ENCODE measurements at regions not wholly inside any gene's neighbourhood (a gene's known extent, or its start where the extent isn't known, plus 50 kb on each side); places are given as distances from the start of the nearest gene placed in this dataset.
"Not testable (repeated sequence)": the region's sequence is repeated elsewhere in the genome, so short reads cannot be mapped to it uniquely, and the experiment has no call there.

DNA sequence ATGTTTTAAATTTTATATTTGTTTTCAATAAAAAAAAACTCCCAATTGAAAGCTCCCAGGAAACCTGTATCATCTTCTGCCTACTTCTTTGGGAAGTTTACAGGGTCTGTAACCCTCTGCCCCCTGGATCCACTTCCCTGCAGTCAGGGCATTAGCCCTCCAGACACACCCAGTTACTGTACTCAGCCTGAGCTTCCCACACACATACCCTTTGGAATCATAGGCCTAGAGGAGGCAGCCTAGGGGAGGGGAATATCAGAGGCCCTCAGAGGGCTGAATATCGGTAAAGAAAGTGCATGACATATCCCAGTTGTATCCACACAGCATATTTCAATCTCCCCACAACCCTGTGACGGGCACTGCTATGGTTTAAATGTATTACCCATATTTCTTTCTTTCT, 56.2 kb upstream of the TFPI start:
- not testable (repeated sequence) for DNase-seq

GRCh38 chr2:187612857-187613256, 58.6 kb upstream of the TFPI start:
- no peak for DNase-seq

DNA sequence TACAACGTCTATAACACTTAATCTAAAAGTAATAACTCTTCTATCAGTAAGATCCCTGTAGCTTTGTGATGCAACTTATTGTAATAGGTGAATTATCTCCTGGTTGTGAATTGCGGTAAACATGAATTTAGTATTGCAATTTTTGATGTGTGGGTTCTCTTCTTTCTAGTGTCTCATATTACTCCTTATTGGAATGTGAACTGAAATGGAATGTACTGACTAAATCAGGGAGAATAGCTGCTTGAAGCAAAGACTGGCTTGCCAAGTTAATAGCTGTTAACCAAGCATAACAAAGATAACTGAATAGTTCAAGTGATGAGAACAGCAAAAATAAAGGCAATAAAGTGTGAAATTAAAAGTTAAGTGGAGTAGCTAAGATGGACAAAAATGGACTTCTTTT, 60.5 kb upstream of the TFPI start:
- no peak for DNase-seq

DNA sequence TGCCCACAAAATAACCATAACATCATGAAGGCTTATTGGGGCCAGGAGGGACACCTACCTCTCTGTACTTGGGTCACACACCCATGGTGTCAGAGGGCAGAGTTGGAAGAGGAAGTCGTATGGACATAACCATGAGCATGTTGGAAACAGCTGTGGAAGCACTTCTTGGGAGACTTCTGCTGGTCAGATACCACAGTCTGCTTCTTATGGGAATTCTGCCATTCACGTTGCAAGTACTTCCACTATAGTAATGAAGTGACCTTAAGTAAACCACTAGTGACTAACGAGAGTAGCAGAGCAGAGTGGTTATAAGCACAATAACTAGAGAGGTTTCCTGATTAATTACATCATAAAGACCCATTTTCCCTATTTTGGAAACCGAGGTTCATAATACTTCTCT, 61.1 kb upstream of the TFPI start:
- DNase-seq, result no peak

DNA sequence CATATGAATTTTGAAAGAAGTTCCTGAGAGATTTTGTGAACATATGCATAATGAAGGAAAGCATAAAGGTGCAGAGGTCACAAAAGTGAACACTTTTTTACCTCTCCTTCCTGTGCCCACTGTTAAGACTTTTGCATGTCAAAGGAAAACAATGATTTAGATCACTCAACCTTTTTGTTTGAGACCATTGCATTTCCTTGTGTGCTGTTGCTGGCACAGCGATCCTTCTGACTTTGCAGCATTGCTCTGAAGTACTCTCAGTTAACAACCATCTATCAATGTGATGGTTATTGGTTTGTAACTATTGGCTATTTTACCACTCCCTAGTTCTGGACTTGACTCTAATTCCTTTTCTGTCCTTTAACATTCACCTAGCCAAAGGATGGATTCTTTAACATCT, 61.7 kb upstream of the TFPI start:
- DNase-seq, result no peak

GRCh38 chr2:187617120-187617519, 62.9 kb upstream of the TFPI start:
- no peak for DNase-seq

- DNase-seq, result no peak
Measured at GRCh38 chr2:187617905-187618304, 63.7 kb upstream of the TFPI start.

DNA sequence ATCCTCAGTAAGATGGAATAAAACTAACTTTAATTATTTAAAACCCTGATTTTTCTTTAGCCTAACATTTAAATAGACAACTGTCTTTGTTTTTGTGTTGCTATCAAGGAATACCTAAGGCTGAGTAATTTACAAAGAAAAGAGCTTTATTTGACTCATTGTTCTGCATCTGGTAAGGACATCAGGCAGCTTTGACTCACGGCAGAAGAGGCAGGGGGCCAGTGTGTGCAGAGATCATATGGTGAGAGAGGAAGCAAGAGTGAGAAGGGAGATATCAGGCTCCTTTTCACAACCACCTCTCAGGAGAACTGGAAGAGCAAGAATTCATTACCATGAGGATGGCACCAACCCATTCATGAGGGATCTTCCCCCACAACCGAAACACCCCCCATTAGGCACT, 64.6 kb upstream of the TFPI start:
- no peak for DNase-seq

DNA sequence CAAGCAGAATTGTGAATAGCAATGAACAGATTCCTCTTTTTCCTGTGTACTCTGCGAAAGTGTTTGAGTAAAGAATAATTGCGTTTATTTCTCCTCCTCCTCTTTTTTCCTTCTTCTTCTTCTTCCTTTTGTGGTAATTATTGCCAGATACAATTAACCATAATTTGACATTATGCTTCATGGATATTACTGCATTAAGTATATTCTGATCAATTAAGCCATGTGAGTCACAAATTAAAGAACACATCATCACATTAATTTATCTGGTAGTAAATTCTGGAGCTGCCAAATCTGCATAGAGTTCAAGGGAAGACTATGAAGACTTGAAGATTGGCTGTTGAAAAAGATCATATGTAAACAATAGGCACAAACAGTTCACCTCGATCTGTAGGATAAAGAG, 72.9 kb upstream of the TFPI start:
- DNase-seq, result no peak

- not testable (repeated sequence) for DNase-seq
Measured at GRCh38 chr2:187636731-187637391, 82.6 kb upstream of the TFPI start.

GRCh38 chr2:187637392-187637740, 83.1 kb upstream of the TFPI start:
- DNase-seq, result not testable (repeated sequence)

GRCh38 chr2:187637771-187638170, 83.5 kb upstream of the TFPI start:
- DNase-seq, result not testable (repeated sequence)

DNA sequence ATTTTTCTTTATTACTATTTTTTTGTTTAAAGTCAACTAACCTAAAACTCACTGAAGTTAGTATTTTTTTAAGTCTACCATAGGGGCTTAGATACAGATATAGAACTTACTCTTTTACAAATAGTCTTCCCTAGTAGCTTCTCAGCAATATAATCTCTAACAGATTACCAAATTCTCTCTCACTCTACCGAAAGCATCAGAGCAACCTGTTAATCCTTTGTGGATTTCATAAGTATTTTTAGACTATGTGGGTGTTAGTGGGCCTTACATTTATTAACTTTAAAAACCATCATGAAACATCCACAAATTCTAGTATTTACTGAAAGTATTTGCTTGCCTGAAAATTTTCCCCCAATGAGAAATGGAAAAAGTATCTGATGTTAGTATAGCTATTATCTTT, 84.6 kb upstream of the TFPI start:
- no peak for DNase-seq

DNA sequence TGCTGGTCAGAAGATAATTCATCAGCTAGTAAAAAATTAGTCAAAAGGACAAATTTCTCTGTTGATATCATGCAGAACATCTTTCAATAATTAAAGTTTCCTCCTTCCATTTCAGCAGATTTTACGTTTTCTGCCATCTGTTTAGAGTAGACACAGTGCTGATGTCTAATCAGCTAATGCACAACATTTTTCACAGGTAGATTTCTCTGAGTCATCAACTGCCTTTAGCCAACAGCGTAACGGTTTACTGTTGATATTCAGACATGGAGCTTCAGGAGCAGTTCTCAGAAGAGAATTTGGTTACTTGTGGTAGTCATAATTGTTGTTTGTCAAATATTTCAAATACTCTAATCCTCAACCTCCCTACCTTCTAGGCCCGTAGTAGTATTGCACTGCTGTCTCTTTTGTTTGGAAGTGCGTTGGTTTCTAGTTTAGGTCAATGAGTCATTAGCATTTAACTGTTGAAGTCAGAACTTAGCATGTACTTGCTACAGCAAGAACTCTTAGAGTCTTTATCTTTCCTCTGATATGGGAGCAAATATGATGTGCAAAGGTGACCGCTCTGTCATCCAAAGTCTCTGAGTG, 86.8 kb upstream of the TFPI start:
- DNase-seq, result no peak

- no peak for DNase-seq
Measured at GRCh38 chr2:187642498-187642897, 88.3 kb upstream of the TFPI start.

DNA sequence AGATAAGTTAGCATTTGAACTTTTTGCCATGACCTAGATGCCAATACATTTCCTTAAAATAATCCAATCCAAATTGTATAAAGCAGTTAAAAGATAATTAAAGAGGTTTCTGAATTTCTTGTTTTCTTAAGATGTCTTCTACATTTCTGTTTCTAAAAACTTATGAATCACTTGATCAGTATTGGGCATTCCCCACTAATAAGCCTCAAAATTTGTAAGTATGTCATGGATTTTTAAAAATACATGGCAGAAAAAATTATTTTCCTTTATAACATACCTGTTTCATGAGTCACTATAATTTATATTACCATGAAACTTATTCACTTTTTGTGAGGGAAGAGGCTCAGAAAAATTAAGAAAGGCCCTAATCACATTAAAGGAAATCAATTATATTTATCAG, 90.3 kb upstream of the TFPI start:
- no peak for DNase-seq

- DNase-seq, result no peak
Measured at GRCh38 chr2:187644981-187645380, 90.7 kb upstream of the TFPI start.

GRCh38 chr2:187646556-187646955, 92.3 kb upstream of the TFPI start:
- DNase-seq, result no peak

DNA sequence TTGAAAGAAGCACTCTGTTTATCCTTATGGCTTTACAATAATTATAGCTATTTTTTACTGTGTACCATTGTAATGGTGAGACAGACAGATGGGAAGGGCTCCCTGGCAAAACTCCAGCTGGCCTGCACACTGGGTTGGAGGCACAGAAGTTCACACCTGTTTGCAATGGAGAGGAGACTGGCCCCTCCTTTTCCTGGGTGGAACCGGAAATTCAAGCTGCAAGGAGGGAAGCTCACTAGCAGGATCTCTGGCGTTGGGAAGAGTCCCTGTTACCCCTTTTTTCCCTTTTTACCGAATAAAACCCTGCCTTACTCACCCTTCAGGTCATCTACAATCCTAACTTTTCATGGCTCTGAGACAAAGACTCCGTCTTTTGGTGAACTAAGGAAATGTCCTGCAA, 100.3 kb upstream of the TFPI start:
- peak; percentile 54 for DNase-seq

GRCh38 chr2:187655001-187655400, 100.8 kb upstream of the TFPI start:
- no peak for DNase-seq

GRCh38 chr2:187656123-187656522, 101.9 kb upstream of the TFPI start:
- DNase-seq, result no peak

- no peak for DNase-seq
Measured at GRCh38 chr2:187658952-187659525, 104.8 kb upstream of the TFPI start.

- DNase-seq, result not testable (repeated sequence)
Measured at GRCh38 chr2:187676050-187676449, 121.8 kb upstream of the TFPI start.

DNA sequence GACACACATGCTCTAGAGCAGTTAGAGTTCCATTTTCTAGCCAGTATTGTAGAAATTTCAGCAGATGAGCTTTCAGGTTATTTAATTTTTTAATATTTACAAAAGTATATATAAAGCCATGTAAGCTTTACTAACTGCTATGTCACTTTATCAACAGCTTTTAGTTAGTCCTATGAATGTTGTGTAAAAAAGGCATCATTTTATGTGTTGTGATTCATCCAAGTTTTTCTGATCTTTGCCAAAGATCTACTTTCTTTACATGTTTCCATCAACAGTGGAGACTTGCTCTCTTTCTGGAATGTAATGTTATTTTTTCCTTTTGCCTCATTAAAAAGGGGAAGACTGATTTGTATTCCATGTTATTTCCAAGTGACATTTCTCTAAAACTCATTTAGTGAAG, 125.2 kb upstream of the TFPI start:
- no peak for DNase-seq

DNA sequence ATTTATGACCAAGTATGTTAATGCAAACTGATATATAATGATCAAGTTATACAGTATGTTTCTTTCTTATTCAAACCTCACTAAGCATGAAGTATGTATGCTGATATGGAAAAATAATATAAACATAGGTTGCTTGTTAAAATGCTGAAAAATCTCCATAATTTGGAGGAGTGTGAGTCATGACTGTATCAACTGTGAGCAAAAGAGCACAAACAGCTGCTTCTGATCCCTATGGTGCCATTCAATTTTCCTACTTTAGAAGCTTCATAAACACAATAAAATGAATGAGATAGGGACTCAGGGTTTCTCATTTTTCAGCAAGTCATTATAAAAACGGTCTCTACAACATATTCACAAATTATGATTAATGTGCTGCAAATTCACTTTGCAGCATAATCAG, 129.9 kb upstream of the TFPI start:
- DNase-seq, result no peak
